ENCODE measurements at regions not wholly inside any gene's neighbourhood (a gene's known extent, or its start where the extent isn't known, plus 50 kb on each side); places are given as distances from the start of the nearest gene placed in this dataset.

- Histone ChIP-seq H3K27ac (ENCODE audit: insufficient read length, low read depth, low read length) (no peak overlapping the region), H3K79me1 (ENCODE audit: insufficient read depth, low read depth, low read length, poor library complexity, severe bottlenecking) (no peaks in the 10 kb centered on the region), H3K4me1 (ENCODE audit: insufficient read depth, low read length) (no peaks in the 10 kb centered on the region), H3K27me3 (ENCODE audit: insufficient read depth, low read length) (no peaks in the 10 kb centered on the region), H3K4me2 (ENCODE audit: insufficient read depth, insufficient read length, low read length) (no peak overlapping the region), H3T11ph (ENCODE audit: low read length) (no peak overlapping the region), H3K9ac (ENCODE audit: extremely low read depth, insufficient read length, low read length) (no peak overlapping the region), H3K14ac (ENCODE audit: insufficient read depth, low read length) (no peak overlapping the region), H2BK5ac (ENCODE audit: insufficient read length, low read length) (no peak overlapping the region), H2BK20ac (ENCODE audit: low read depth, low read length, poor library complexity, severe bottlenecking) (no peak overlapping the region), H4K91ac (ENCODE audit: insufficient read length, low read depth, low read length) (no peak overlapping the region), H2AK5ac (ENCODE audit: insufficient read length, low read length) (no peak overlapping the region), H3K23me2 (ENCODE audit: insufficient read length, low read depth, low read length, poor library complexity, severe bottlenecking) (no peaks in the 10 kb centered on the region), H2BK15ac (ENCODE audit: low read depth, low read length) (no peak overlapping the region), H3K18ac (ENCODE audit: insufficient read length, low read depth, low read length) (no peak overlapping the region), H3K23ac (ENCODE audit: insufficient read length, low read depth, low read length) (no peak overlapping the region), H2BK120ac (ENCODE audit: low read depth, low read length, poor library complexity, severe bottlenecking) (no peak overlapping the region), H2AFZ (ENCODE audit: low read length) (no peak overlapping the region), H2BK12ac (ENCODE audit: insufficient read length, low read depth, low read length) (no peak overlapping the region), H3K56ac (ENCODE audit: insufficient read length, low read depth, low read length) (no peak overlapping the region), H3K79me2 (ENCODE audit: insufficient read depth, low read length) (no peaks in the 10 kb centered on the region), H4K20me1 (ENCODE audit: control insufficient read depth, insufficient read depth, insufficient read length) (no peaks in the 10 kb centered on the region), H3K4ac (ENCODE audit: low read depth, low read length) (no peak overlapping the region), H4K5ac (ENCODE audit: insufficient read length, low read depth, low read length) (no peak overlapping the region), H4K8ac (replicated peaks; ENCODE audit: insufficient read length, low read depth, low read length) (no peak overlapping the region), H3K9me3 (ENCODE audit: control insufficient read depth, low read depth, low read length) (no peaks in the 10 kb centered on the region)
- Mint-ChIP-seq H3K27ac (no peak overlapping the region), H3K4me3 (no peak overlapping the region), H3K9me3 (no peaks in the 10 kb centered on the region), H3K27me3 (ENCODE audit: low read depth) (peaks cover 8% of the 10 kb centered on the region), H3K36me3 (ENCODE audit: insufficient read depth in 1 of 3, low read depth in 3 of 3) (no peaks in the 10 kb centered on the region; a peak in 1 of 7 replicates), H3K4me1 (peaks cover 13 to 16% of the 10 kb centered on the region in 2 experiments)
- DNase-seq = no peak
- TF ChIP-seq, protein P1, sequence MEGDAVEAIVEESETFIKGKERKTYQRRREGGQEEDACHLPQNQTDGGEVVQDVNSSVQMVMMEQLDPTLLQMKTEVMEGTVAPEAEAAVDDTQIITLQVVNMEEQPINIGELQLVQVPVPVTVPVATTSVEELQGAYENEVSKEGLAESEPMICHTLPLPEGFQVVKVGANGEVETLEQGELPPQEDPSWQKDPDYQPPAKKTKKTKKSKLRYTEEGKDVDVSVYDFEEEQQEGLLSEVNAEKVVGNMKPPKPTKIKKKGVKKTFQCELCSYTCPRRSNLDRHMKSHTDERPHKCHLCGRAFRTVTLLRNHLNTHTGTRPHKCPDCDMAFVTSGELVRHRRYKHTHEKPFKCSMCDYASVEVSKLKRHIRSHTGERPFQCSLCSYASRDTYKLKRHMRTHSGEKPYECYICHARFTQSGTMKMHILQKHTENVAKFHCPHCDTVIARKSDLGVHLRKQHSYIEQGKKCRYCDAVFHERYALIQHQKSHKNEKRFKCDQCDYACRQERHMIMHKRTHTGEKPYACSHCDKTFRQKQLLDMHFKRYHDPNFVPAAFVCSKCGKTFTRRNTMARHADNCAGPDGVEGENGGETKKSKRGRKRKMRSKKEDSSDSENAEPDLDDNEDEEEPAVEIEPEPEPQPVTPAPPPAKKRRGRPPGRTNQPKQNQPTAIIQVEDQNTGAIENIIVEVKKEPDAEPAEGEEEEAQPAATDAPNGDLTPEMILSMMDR (conservative IDR thresholded peaks at IDR 0.05) = no peak
- no CpG with 5 or more reads among the region's 36 CpGs for WGBS (ENCODE audit: extremely low coverage, insufficient read length, low lambda C conversion rate)
Measured at GRCh38 chr12:113766131-113766878, 199.8 kb downstream of the RBM19 start.

Measured in H9 (cell line).